SHP77 treated with DMSO at 0.1 percent for 48 hours (cell line): ENCODE measurements at regions not wholly inside any gene's neighbourhood (a gene's known extent, or its start where the extent isn't known, plus 50 kb on each side); places are given as distances from the start of the nearest gene placed in this dataset.
A peak's percentile ranks its signal among the peaks of the same experiment; 100 is the strongest.
"Not testable (repeated sequence)": the region's sequence is repeated elsewhere in the genome, so short reads cannot be mapped to it uniquely, and the experiment has no call there.

Experiments used
- DNase-seq: peaks from one replicate; lab custom pipeline; 2025; lab: John Stamatoyannopoulos, UW

GRCh38 chr6:141394125-141394536 lies 738.6 kb upstream of the GJE1 start:
- DNase-seq: no peak

GRCh38 chr6:141393405-141394124 lies 739.2 kb upstream of the GJE1 start:
- no peak for DNase-seq

- DNase-seq: not testable (repeated sequence)
Measured at GRCh38 chr6:141391135-141391534, 741.6 kb upstream of the GJE1 start.

GRCh38 chr6:141388666-141389065 lies 744.1 kb upstream of the GJE1 start:
- no peak for DNase-seq

GRCh38 chr6:141370438-141370837 lies 762.3 kb upstream of the GJE1 start:
- DNase-seq: no peak

GRCh38 chr6:141366796-141367195 lies 765.9 kb upstream of the GJE1 start:
- DNase-seq: not testable (repeated sequence)

GRCh38 chr6:141364694-141365093 lies 768.0 kb upstream of the GJE1 start:
- DNase-seq: no peak

- no peak for DNase-seq
Measured at GRCh38 chr6:141364232-141364631, 768.5 kb upstream of the GJE1 start.

- DNase-seq: no peak
Measured at GRCh38 chr6:141361559-141361958, 771.2 kb upstream of the GJE1 start.

GRCh38 chr6:141359953-141360352 lies 772.8 kb upstream of the GJE1 start:
- DNase-seq: no peak

GRCh38 chr6:141354191-141354955 lies 778.4 kb upstream of the GJE1 start:
- no peak for DNase-seq

GRCh38 chr6:141351721-141352120 lies 781.0 kb upstream of the GJE1 start:
- no peak for DNase-seq

GRCh38 chr6:141349710-141350109 lies 783.0 kb upstream of the GJE1 start:
- DNase-seq: no peak

GRCh38 chr6:141347906-141348492 lies 784.7 kb upstream of the GJE1 start:
- DNase-seq: no peak

- DNase-seq: no peak
Measured at GRCh38 chr6:141347086-141347485, 785.6 kb upstream of the GJE1 start.

GRCh38 chr6:141346535-141346934 lies 786.2 kb upstream of the GJE1 start:
- DNase-seq: no peak

GRCh38 chr6:141337191-141337590 lies 795.5 kb upstream of the GJE1 start:
- no peak for DNase-seq

- no peak for DNase-seq
Measured at GRCh38 chr6:141335477-141336273, 797.0 kb upstream of the GJE1 start.

GRCh38 chr6:141326925-141327324 lies 805.8 kb upstream of the GJE1 start:
- DNase-seq: no peak

- peak; percentile 44 for DNase-seq
Measured at GRCh38 chr6:141326426-141326825, 806.3 kb upstream of the GJE1 start.

- DNase-seq: no peak
Measured at GRCh38 chr6:141321493-141322347, 811.0 kb upstream of the GJE1 start.
